GM19438 (cell line): ENCODE measurements at regions not wholly inside any gene's neighbourhood (a gene's known extent, or its start where the extent isn't known, plus 50 kb on each side); places are given as distances from the start of the nearest gene placed in this dataset.
"Not testable (repeated sequence)": the region's sequence is repeated elsewhere in the genome, so short reads cannot be mapped to it uniquely, and the experiment has no call there.

Source experiments
- ATAC-seq: cut with Tn5 transposase; IDR thresholded peaks from one replicate; pipeline ENCODE4 v1.9.1; 2021; ENCODE audit warnings: low read depth; ENCODE audit not compliant: unreplicated experiment

DNA sequence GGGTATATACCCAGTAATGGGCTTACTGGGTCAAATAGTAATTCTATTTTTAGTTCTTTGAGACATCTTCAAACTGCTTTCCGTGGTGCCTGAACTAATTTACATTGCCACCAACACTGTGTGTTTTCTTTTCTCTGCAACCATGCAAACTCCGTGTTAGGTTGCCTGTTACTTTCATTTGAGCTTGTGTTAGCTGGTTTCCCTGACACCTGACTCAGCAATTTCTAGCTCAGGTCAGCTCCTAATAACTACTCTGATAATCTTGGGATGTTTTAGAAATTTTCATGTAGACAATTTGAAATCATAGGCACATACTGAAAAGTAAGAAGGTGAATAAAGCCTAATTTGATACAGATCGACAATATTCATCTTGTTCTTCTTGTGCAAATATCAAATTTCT is 132.3 kb downstream of the ADCYAP1 start:
- ATAC-seq, result no peak

DNA sequence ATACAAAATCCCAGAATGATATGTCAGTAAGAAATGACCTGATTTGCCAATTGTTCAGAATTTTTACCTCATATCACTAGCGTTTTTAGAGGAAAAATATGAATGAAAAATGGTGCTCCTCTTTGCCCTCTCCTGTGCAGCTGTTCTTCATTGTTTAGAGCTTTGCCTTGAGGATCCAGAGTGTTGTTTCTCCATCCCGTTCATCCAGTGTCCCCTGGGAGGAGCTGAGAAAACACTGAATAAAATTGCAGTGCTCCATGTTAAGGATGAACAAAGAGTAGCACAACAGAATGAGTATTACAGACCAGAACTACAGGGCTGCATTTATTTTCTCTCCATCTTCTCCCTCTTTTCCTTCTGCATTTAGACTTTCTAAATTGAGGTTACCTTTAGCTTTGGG is 133.1 kb downstream of the ADCYAP1 start:
- no peak for ATAC-seq

DNA sequence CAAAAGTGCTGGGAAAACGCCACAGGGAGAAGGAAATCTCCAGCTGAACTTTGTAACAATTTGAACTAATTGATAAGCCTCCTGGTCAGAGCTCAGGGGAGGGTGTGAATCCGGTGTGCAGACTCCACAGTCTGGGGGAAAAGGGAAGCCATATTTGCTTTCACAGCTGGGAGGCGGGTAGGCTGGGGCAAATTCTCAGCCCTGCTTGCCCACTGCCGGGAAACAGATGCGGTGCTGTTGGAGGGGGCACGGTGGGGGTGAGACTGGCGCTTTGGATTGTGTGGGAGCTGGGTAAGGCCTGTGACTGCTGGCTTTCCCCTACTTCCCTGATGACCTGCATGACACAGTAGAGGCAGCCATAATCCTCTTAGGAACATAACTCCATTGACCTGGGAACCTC is 134.8 kb downstream of the ADCYAP1 start:
- no peak for ATAC-seq

- not testable (repeated sequence) for ATAC-seq
Observed at GRCh38 chr18:1043039-1043438, 138.4 kb downstream of the ADCYAP1 start.

- ATAC-seq, result no peak
Observed at GRCh38 chr18:1045658-1046057, 141.0 kb downstream of the ADCYAP1 start.

- ATAC-seq, result no peak
Observed at GRCh38 chr18:1047406-1047805, 142.7 kb downstream of the ADCYAP1 start.

DNA sequence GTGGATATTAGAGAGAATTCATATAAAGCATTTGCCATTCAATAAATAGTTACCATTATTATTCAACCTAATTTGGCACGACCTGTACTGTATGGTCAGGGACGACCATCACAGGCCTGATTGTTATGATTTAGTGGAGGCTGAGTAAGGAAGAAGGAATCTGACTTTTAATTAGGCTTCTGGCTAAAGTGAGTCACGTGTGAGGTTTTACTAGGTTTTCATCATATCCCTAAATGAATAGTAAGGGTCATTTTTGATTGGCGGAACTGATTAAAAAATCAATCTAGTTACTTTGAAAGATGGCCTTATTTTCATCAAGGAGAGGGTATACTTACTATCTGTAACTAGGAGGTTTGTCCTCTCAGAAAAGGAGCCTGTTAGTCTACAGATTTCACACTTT is 143.4 kb downstream of the ADCYAP1 start:
- ATAC-seq, result no peak

- ATAC-seq, result no peak
Observed at GRCh38 chr18:1049173-1049572, 144.5 kb downstream of the ADCYAP1 start.

GRCh38 chr18:1050012-1050657 is 145.5 kb downstream of the ADCYAP1 start:
- no peak for ATAC-seq

DNA sequence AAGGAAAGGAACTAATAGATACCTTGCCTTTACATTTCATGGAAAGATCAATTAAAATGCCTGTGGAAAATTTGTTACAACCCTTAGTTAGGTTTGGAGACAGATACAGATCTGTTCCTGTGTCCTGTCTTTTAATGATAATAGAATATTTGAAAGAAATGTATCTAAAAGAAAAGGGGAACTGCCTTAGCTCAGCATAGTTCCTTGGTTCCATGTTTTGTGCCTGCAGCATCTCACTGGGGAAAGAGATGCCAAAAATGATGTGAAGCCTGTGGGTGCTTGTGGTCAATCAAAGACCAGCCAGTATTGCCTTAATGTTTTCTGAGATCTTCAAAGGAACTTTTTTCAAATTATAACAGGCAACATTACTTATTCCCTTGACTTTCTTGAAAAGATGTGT is 147.6 kb downstream of the ADCYAP1 start:
- no peak for ATAC-seq

DNA sequence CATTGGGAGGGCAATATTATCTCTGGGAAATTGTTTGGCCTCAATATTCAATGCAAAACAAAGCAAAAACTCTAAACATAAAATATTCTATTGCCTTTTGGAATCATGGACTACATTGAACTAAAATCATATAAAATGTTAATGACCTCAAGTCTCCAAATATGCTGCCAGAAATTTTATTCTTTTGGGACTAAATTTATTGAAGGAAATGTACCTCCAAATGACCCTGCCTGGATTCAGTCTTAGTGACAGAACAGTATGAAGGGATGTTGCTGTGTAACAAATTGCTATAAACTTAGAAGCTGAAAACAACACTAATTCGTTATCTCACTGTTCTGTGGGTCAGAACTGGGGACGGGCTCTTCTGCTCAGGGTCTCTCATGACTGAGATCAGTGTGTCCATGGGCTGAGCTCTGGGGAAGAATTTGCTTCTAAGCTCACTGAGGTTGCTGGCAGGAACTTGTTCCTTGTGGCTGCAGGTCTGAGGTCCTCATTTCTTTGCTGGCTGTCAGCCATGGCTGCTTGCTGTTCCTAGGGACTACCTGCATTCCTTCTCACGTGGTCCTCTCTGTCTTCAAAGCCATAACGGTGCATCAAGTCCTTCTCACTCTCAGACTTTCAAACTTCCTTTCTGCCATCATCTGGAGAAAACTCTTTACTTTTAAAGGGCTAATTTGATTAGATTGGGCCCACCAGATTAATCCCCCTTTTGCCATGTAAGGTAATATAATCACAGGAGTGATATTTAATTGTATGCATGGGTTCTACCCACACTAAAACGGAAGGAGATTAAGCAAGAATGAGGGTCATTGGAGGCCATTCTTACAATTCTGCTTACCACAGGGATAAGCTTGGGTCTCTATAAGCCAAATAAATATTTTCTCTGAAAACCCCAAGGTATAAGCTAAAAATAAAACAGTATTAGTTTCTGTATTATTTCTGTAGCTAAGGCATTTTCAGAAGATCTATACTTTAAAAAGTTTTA is 149.0 kb downstream of the ADCYAP1 start:
- ATAC-seq, result no peak

GRCh38 chr18:1056404-1056803 is 151.7 kb downstream of the ADCYAP1 start:
- no peak for ATAC-seq

GRCh38 chr18:1057367-1057766 is 152.7 kb downstream of the ADCYAP1 start:
- no peak for ATAC-seq

DNA sequence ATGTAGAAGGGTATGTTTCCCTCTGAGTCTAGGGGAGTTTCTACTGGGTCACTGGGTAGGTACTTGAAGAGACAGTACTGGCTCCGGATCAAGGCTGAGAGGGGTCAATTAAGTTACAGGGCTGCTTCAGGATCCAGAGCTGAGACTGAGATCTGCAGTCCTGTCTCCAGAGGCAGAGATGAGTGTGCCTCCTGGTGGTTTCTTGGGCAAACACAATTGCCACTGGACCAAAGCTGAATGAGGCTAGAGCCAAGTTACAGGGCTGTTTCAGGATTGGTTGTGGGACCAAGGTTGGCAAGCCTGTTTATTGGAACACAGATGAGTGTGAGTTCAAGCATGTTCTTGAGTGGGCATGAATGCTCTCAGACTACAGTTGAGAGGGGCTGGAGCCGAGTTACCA is 157.9 kb downstream of the ADCYAP1 start:
- ATAC-seq, result no peak

DNA sequence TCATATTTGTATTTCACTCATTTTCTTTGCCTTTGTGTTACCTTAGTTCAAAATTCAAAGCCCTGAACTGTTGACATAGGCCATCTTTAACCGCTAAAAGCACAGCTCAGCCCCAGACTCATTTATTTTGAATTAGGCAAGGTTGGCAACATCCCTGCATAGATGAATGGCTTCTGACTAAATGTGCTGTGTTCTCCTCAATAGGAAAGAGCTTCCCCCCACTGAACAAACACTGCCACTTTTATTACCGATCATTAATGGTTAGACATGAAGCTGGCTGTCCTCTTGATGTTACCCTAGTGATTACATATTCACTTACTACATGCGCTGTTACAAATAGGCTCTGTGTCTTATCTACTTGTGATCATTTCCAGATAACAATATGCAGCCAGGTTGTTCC is 170.7 kb downstream of the ADCYAP1 start:
- ATAC-seq, result no peak

DNA sequence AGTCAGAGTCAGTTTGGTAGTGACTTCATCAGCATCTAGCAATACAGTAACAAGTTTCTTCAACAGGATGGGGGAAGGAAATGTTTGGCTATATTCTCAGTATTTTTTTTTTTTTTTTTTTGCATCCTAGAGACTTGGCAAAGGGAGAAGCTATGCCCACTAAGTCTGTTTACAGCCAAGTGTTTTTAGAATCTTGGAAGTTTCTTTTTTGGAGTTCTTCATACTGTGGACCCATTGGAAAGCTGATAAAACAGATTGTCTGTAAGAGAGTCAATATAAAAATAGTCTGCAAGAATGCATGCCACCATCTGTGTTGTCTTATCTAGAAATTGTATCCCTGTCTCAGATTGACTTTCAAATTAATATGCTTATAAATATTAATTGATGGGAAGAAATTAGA is 171.2 kb downstream of the ADCYAP1 start:
- no peak for ATAC-seq

GRCh38 chr18:1078301-1078700 is 173.6 kb downstream of the ADCYAP1 start:
- no peak for ATAC-seq

DNA sequence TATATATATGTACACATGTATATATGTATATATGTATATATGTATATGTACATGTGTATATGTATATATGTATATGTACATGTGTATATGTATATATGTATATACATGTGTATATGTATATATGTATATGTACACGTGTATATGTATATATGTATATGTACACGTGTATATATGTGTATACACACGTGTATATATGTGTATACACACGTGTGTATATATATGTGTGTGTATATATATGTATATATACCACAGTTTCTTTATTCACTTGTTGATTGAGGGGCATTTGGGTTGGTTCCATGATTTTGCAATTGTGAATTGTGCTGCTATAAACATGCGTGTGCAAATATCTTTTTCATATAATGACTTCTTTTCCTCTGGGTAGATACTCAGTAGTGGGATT is 179.0 kb downstream of the ADCYAP1 start:
- ATAC-seq, result not testable (repeated sequence)

DNA sequence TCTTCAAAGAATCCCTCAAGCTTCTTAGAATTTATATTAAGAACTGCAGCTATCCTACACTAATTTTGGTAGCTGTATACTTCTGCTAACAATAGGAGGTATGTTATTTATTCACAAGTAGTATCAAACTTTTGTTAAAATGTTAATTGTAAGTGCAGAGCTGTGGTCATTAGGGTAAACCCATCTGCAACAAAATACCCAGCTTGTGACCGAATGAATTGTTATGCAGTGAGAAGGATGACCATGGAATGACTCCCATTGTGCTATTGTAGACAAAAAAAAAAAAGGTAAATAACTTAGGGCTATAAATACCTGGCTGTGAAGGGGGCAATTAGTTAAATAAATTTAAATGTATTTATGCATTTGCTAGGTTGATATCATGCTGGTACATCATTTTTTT is 186.1 kb downstream of the ADCYAP1 start:
- ATAC-seq, result no peak

DNA sequence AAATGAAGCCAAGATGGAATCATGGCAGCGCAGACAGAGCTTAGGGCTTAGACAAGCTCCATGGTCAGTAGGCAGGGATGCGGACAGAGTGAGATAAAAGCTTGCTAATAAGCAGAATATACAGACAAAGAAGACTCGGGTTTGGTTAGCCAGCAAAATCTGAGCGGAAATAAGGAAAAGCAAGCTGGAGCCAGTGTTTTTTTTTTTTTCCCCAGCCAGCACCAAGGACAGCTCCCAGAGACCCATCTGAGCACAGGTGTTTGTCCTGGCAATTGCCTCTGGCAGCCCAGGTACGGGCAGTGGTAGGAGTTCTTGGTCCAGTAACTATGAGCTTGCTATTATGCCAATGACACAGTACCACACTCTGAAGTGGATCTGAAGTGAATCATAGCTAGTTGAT is 187.6 kb downstream of the ADCYAP1 start:
- ATAC-seq, result no peak

DNA sequence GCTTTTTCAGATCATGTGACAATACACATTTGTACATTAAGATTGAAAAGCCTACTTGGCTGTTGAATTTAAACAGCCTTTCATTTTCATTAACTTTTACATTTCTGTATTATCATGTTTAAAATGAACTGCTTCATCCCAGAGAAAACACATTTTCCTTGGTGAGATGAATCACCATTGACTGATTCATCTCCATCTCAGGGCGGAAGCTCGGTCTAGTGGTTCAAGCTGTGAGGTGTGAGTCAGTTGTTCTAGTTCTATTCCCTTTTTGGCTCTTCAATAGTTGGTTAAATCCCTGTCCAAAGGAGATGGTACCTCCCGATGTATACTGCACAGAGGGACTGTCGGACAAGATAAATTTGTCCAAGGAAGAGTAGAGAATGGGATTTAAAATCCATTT is 189.7 kb downstream of the ADCYAP1 start:
- no peak for ATAC-seq
